Endothelial cell of umbilical vein (primary cell): ENCODE measurements at regions not wholly inside any gene's neighbourhood (a gene's known extent, or its start where the extent isn't known, plus 50 kb on each side); places are given as distances from the start of the nearest gene placed in this dataset.

Experiments
- BruUV-seq: library from RNA; stranded (reverse); fragments of 400-500 nt; replicated peaks from 2 replicates; lab custom pipeline; 2021; lab: Mats Ljungman, UMichigan
- CTCF ChIA-PET: fragments of 300-600, 350-600 bp; sonication (Branson Sonifier 250); formaldehyde crosslinking; loops from one replicate; lab custom pipeline; 2021; ENCODE audit warnings: antibody characterized with exemption, inconsistent platforms; lab: Charles Lee
- POLR2A ChIA-PET: fragments of 300-600, 350-600 bp; sonication (Branson Sonifier 250); formaldehyde crosslinking; loops from one replicate; lab custom pipeline; 2021; ENCODE audit warnings: antibody characterized with exemption, inconsistent platforms; lab: Charles Lee
- DNase-seq: peaks from one replicate; pipeline ENCODE4 v3.0.0-alpha.2; 2011; ENCODE audit warnings: low read depth, low spot score
- FAIRE-seq: peaks from 2 replicates; lab custom pipeline; 2011; peaks lifted over from hg19 to GRCh38; lab: Jason Lieb, UNC
- H2AFZ ChIP-seq: 2 replicates; pipeline ENCODE4 v1.6.0; 2012; ENCODE audit warnings: low read depth, low read length, control low read depth, inconsistent platforms
- H3K27ac ChIP-seq: 2 replicates; pipeline ENCODE4 v1.5.1; 2011; ENCODE audit warnings: low read depth, mild to moderate bottlenecking, control low read depth, low read length, moderate library complexity; ENCODE audit not compliant: insufficient read depth
- H3K27me3 ChIP-seq, 2 experiments: 2 replicates each; pipeline versions ENCODE4 v1.6.0 to v1.6.1; 2011; ENCODE audit warnings: low read length in 2 of 2, mixed read lengths in 1 of 2; ENCODE audit not compliant: control insufficient read depth in 2 of 2, insufficient read depth in 2 of 2
- H3K36me3 ChIP-seq, 2 experiments: 2 replicates in 1 of 2; 3 replicates in 1 of 2; pipeline ENCODE4 v1.5.1; 2011; ENCODE audit warnings: low read length in 2 of 2, mild to moderate bottlenecking in 1 of 2, moderate library complexity in 1 of 2; ENCODE audit not compliant: control insufficient read depth in 2 of 2, insufficient read depth in 2 of 2; ENCODE audit errors: extremely low read depth in 1 of 2
- H3K4me1 ChIP-seq: 3 replicates; pipeline ENCODE4 v1.5.1; 2011; ENCODE audit warnings: mild to moderate bottlenecking, low read length; ENCODE audit not compliant: control insufficient read depth, insufficient read depth; ENCODE audit errors: extremely low read depth
- H3K4me2 ChIP-seq: 2 replicates; pipeline ENCODE4 v1.6.1; 2011; ENCODE audit warnings: low read length, control low read depth, mixed read lengths; ENCODE audit not compliant: insufficient read depth
- H3K4me3 ChIP-seq, 3 experiments: fragments of 200-600 bp in 1 of 3; sonication (generic), shearing (Covaris generic) in 1 of 3; replicated peaks in 1 of 3; 2 replicates each; pipeline ENCODE4 v1.5.1; 2011 to 2016; ENCODE audit warnings: control low read depth in 3 of 3, low read length in 3 of 3, mild to moderate bottlenecking in 2 of 3, inconsistent platforms in 1 of 3, low read depth in 1 of 3, moderate library complexity in 1 of 3; ENCODE audit not compliant: insufficient read depth in 1 of 3
- H3K79me2 ChIP-seq: 2 replicates; pipeline ENCODE4 v1.6.0; 2012; ENCODE audit warnings: low read length, inconsistent platforms; ENCODE audit not compliant: control insufficient read depth, insufficient read depth
- H3K9ac ChIP-seq: replicated peaks from 2 replicates; pipeline ENCODE3; 2011; ENCODE audit warnings: low read length, control low read depth; ENCODE audit not compliant: insufficient read depth; ENCODE audit errors: extremely low read depth
- H3K9me1 ChIP-seq: replicated peaks from 3 replicates; pipeline ENCODE4 v1.6.0; 2011; ENCODE audit warnings: mild to moderate bottlenecking, low read length; ENCODE audit not compliant: control insufficient read depth, insufficient read depth; ENCODE audit errors: extremely low read depth
- H3K9me3 ChIP-seq: replicated peaks from 2 replicates; pipeline ENCODE4 v1.5.1; 2012; ENCODE audit warnings: low read length, inconsistent platforms; ENCODE audit not compliant: control insufficient read depth, insufficient read depth
- H4K20me1 ChIP-seq: replicated peaks from 2 replicates; pipeline ENCODE3; 2011; ENCODE audit warnings: mild to moderate bottlenecking, low read length; ENCODE audit not compliant: control insufficient read depth, insufficient read depth; ENCODE audit errors: extremely low read depth
- EZH2 ChIP-seq: IDR thresholded peaks from 2 replicates; pipeline ENCODE4 v1.6.1; 2012; ENCODE audit warnings: borderline replicate concordance, low read depth, mild to moderate bottlenecking, moderate library complexity, low read length, inconsistent platforms; ENCODE audit not compliant: severe bottlenecking
- FOS ChIP-seq: IDR thresholded peaks from 2 replicates; pipeline ENCODE4 v1.6.1; 2011; ENCODE audit warnings: mild to moderate bottlenecking, low read length, moderate library complexity, borderline replicate concordance; ENCODE audit not compliant: insufficient read depth
- GATA2 ChIP-seq: IDR thresholded peaks from 2 replicates; pipeline ENCODE4 v1.7.0; 2011; ENCODE audit warnings: low read depth, mild to moderate bottlenecking, moderate library complexity, mixed read lengths, low read length; ENCODE audit not compliant: insufficient read length, insufficient read depth
- JUN ChIP-seq: IDR thresholded peaks from 2 replicates; pipeline ENCODE4 v1.6.1; 2011; ENCODE audit warnings: borderline replicate concordance, low read depth; ENCODE audit not compliant: insufficient read length, insufficient read depth
- MYC ChIP-seq: IDR thresholded peaks from one replicate; pipeline ENCODE4 v1.6.1; 2011; ENCODE audit warnings: mild to moderate bottlenecking, low read depth, low read length
- POLR2A ChIP-seq: IDR thresholded peaks from 2 replicates; pipeline ENCODE4 v1.6.1; 2012; ENCODE audit warnings: low read depth, mild to moderate bottlenecking, control low read depth, low read length
- POLR2AphosphoS5 ChIP-seq: IDR thresholded peaks from 2 replicates; pipeline ENCODE4 v1.6.1; 2012; ENCODE audit warnings: low read depth, mild to moderate bottlenecking, control low read depth, low read length, moderate library complexity; ENCODE audit not compliant: insufficient read depth
- dilution Hi-C: fragments of 300-500 bp; cut with MboI; formaldehyde crosslinking; loops from one replicate; pipeline ENCODE4 v1.15.0; 2019; ENCODE audit warnings: low sequenced_read_pairs; ENCODE audit not compliant: extremely low pct_ligation_motif_present
- intact Hi-C: fragments of 100-400 bp; cut with micrococcal nuclease; formaldehyde crosslinking; loops from one replicate; pipeline ENCODE4 v1.10.0; 2022
- TF ChIP-seq, protein P1 (sequence below): IDR thresholded peaks from 2 replicates; pipeline ENCODE4 v1.6.1; 2011; ENCODE audit not compliant: insufficient read depth, insufficient read length
- TF ChIP-seq, protein P2 (sequence below), 2 donors: IDR thresholded peaks; 1 replicate in 1 of 2; 2 replicates in 1 of 2; pipeline ENCODE4 v1.5.1; 2011; ENCODE audit warnings: low read length in 2 of 2, mild to moderate bottlenecking in 2 of 2, moderate library complexity in 2 of 2, control low read depth in 1 of 2, inconsistent platforms in 1 of 2, low read depth in 1 of 2; ENCODE audit not compliant: insufficient read depth in 1 of 2; ENCODE audit errors: extremely low read depth in 1 of 2

DNA sequence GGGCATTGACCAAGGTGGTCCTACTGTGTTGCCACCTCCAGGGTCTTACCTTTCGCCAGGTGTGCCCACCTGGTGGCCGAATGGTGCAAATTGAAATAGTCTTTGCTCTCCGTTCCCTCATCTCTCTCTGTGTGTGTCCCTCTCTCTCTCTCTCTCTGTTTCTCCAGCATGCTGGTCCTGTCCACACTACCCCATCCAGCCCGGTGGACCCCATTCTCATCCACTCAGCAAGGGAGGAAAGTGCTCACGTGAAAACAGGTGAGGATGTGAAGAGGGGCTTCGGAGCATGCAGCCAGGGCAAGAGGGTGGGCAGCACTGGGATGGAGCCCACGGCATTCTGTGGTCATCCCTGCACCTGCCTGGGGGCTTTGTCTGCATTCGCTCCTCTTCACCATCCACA is 150.1 kb downstream of the CRLF2 start:
- FAIRE-seq (no peak), DNase-seq (no peak)
- Histone ChIP-seq H3K9me1 (no peaks in the 10 kb centered on the region), H3K36me3 (no peaks in the 10 kb centered on the region), H2AFZ (no peak overlapping the region), H3K27me3 (no peaks in the 10 kb centered on the region), H3K9ac (no peak overlapping the region), H3K4me1 (no peaks in the 10 kb centered on the region), H3K27ac (no peak overlapping the region), H3K4me3 (no peak overlapping the region), H4K20me1 (no peaks in the 10 kb centered on the region), H3K79me2 (no peaks in the 10 kb centered on the region), H3K9me3 (peaks cover 2% of the 10 kb centered on the region), H3K4me2 (no peak overlapping the region)
- no TSS peak for BruUV-seq
- TF ChIP-seq FOS (no peak), POLR2AphosphoS5 (no peak), GATA2 (no peak), POLR2A (no peak), JUN (no peak), EZH2 (no peak), MYC (no peak)
- TF ChIP-seq, protein P1, sequence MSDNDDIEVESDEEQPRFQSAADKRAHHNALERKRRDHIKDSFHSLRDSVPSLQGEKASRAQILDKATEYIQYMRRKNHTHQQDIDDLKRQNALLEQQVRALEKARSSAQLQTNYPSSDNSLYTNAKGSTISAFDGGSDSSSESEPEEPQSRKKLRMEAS: no peak
- TF ChIP-seq, protein P2, sequence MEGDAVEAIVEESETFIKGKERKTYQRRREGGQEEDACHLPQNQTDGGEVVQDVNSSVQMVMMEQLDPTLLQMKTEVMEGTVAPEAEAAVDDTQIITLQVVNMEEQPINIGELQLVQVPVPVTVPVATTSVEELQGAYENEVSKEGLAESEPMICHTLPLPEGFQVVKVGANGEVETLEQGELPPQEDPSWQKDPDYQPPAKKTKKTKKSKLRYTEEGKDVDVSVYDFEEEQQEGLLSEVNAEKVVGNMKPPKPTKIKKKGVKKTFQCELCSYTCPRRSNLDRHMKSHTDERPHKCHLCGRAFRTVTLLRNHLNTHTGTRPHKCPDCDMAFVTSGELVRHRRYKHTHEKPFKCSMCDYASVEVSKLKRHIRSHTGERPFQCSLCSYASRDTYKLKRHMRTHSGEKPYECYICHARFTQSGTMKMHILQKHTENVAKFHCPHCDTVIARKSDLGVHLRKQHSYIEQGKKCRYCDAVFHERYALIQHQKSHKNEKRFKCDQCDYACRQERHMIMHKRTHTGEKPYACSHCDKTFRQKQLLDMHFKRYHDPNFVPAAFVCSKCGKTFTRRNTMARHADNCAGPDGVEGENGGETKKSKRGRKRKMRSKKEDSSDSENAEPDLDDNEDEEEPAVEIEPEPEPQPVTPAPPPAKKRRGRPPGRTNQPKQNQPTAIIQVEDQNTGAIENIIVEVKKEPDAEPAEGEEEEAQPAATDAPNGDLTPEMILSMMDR (IDR thresholded peaks at IDR 0.05; ENCODE audit: extremely low read depth in 1 of 2, insufficient read depth in 1 of 2, low read depth in 1 of 2, low read length in 2 of 2): no peak
- CTCF ChIA-PET: no interaction called here
- intact Hi-C loops: no loop called here
- dilution Hi-C loops: no loop called here
- POLR2A ChIA-PET: no interaction called here
